Sigmoid colon (tissue), 4 donors: ENCODE measurements at regions not wholly inside any gene's neighbourhood (a gene's known extent, or its start where the extent isn't known, plus 50 kb on each side); places are given as distances from the start of the nearest gene placed in this dataset.

Source experiments
- CTCF ChIP-seq, 4 experiments: fragments of 450-650 bp in 3 of 4; fragments of 200-600 bp in 1 of 4; IDR thresholded peaks; one replicate each; pipeline ENCODE4 v1.5.1; 2016 to 2019; ENCODE audit warnings: antibody characterized with exemption in 4 of 4, mild to moderate bottlenecking in 3 of 4, moderate library complexity in 2 of 4
- POLR2A ChIP-seq, 2 donors: fragments of 450-650 bp; IDR thresholded peaks; one replicate each; pipeline ENCODE4 v1.6.1; 2016; ENCODE audit warnings: antibody characterized with exemption in 2 of 2, mild to moderate bottlenecking in 2 of 2, moderate library complexity in 2 of 2
- POLR2AphosphoS5 ChIP-seq, 4 donors: sonication (generic); formaldehyde crosslinking; IDR thresholded peaks; one replicate each; pipeline ENCODE4 v1.6.1; 2017; ENCODE audit warnings: antibody characterized with exemption in 4 of 4

GRCh38 chr2:188663301-188663700, 310.9 kb upstream of the COL3A1 start:
- TF ChIP-seq CTCF (IDR thresholded peaks at IDR 0.05) (no peak), POLR2A (IDR thresholded peaks at IDR 0.05) (no peak), POLR2AphosphoS5 (IDR thresholded peaks at IDR 0.05) (no peak)
